GM19328 (cell line): ENCODE measurements at regions not wholly inside any gene's neighbourhood (a gene's known extent, or its start where the extent isn't known, plus 50 kb on each side); places are given as distances from the start of the nearest gene placed in this dataset.

Source experiments
- ATAC-seq: cut with Tn5 transposase; IDR thresholded peaks from one replicate; pipeline ENCODE4 v1.9.1; 2021; ENCODE audit warnings: mild to moderate bottlenecking, moderate library complexity; ENCODE audit not compliant: unreplicated experiment

- no peak for ATAC-seq
Measured at GRCh38 chr3:182243625-182244024, 531.9 kb downstream of the SOX2 start.

GRCh38 chr3:182244222-182244971 is 532.7 kb downstream of the SOX2 start:
- ATAC-seq = no peak

GRCh38 chr3:182245059-182245458 is 533.3 kb downstream of the SOX2 start:
- no peak for ATAC-seq

GRCh38 chr3:182246870-182247269 is 535.1 kb downstream of the SOX2 start:
- ATAC-seq = no peak

- no peak for ATAC-seq
Measured at GRCh38 chr3:182248349-182248880, 536.7 kb downstream of the SOX2 start.

GRCh38 chr3:182252802-182253201 is 540.5 kb upstream of the ATP11B start:
- no peak for ATAC-seq

- ATAC-seq = no peak
Measured at GRCh38 chr3:182255158-182255557, 538.1 kb upstream of the ATP11B start.

- no peak for ATAC-seq
Measured at GRCh38 chr3:182257361-182257760, 535.9 kb upstream of the ATP11B start.

GRCh38 chr3:182258538-182259177 is 534.6 kb upstream of the ATP11B start:
- ATAC-seq = no peak

GRCh38 chr3:182259579-182259978 is 533.7 kb upstream of the ATP11B start:
- no peak for ATAC-seq

- no peak for ATAC-seq
Measured at GRCh38 chr3:182261041-182261440, 532.3 kb upstream of the ATP11B start.

GRCh38 chr3:182268711-182269110 is 524.6 kb upstream of the ATP11B start:
- ATAC-seq = no peak

- ATAC-seq = no peak
Measured at GRCh38 chr3:182276512-182276911, 516.8 kb upstream of the ATP11B start.

- no peak for ATAC-seq
Measured at GRCh38 chr3:182284793-182285192, 508.5 kb upstream of the ATP11B start.

- ATAC-seq = no peak
Measured at GRCh38 chr3:182292591-182292990, 500.7 kb upstream of the ATP11B start.

- ATAC-seq = no peak
Measured at GRCh38 chr3:182294256-182294655, 499.0 kb upstream of the ATP11B start.

GRCh38 chr3:182294696-182295095 is 498.6 kb upstream of the ATP11B start:
- no peak for ATAC-seq

GRCh38 chr3:182300266-182300665 is 493.0 kb upstream of the ATP11B start:
- ATAC-seq = no peak

- ATAC-seq = no peak
Measured at GRCh38 chr3:182303169-182303568, 490.1 kb upstream of the ATP11B start.

- no peak for ATAC-seq
Measured at GRCh38 chr3:182305881-182306665, 487.2 kb upstream of the ATP11B start.

- no peak for ATAC-seq
Measured at GRCh38 chr3:182308328-182308727, 485.0 kb upstream of the ATP11B start.

- no peak for ATAC-seq
Measured at GRCh38 chr3:182309120-182309519, 484.2 kb upstream of the ATP11B start.
